Sigmoid colon (tissue), 6 donors: ENCODE measurements at regions not wholly inside any gene's neighbourhood (a gene's known extent, or its start where the extent isn't known, plus 50 kb on each side); places are given as distances from the start of the nearest gene placed in this dataset.
"Not testable (repeated sequence)": the region's sequence is repeated elsewhere in the genome, so short reads cannot be mapped to it uniquely, and the experiment has no call there.

Experiments
- DNase-seq: peaks from one replicate; pipeline ENCODE4 v3.0.0-alpha.2; 2019
- H3K27ac ChIP-seq, 4 donors: fragments of 200-600 bp; sonication (generic); one replicate each; pipeline ENCODE4 v1.5.1; 2016 to 2019; ENCODE audit warnings: mild to moderate bottlenecking in 1 of 4
- H3K27me3 ChIP-seq, 3 donors: fragments of 200-600 bp; sonication (generic); one replicate each; pipeline ENCODE4 v1.5.1; 2019; ENCODE audit warnings: mild to moderate bottlenecking in 1 of 3
- H3K36me3 ChIP-seq, 4 donors: fragments of 200-600 bp; sonication (generic); one replicate each; pipeline ENCODE4 v1.5.1; 2016 to 2019
- H3K4me1 ChIP-seq, 4 donors: fragments of 200-600 bp; sonication (generic); one replicate each; pipeline ENCODE4 v1.5.1; 2017 to 2019
- H3K4me3 ChIP-seq, 4 donors: fragments of 200-600 bp; sonication (generic); one replicate each; pipeline ENCODE4 v1.5.1; 2017 to 2019; ENCODE audit warnings: mild to moderate bottlenecking in 2 of 4, moderate library complexity in 1 of 4
- H3K9me3 ChIP-seq, 4 donors: fragments of 200-600 bp in 3 of 4; sonication (generic) in 3 of 4; one replicate each; pipeline versions ENCODE4 v1.5.1 to v1.6.1; 2013 to 2019
- EP300 ChIP-seq, 4 donors: sonication (generic); formaldehyde crosslinking; IDR thresholded peaks; one replicate each; pipeline ENCODE4 v1.6.1; 2017; ENCODE audit warnings: antibody characterized with exemption in 4 of 4
- POLR2A ChIP-seq, 2 donors: fragments of 450-650 bp; IDR thresholded peaks; one replicate each; pipeline ENCODE4 v1.6.1; 2016; ENCODE audit warnings: antibody characterized with exemption in 2 of 2, mild to moderate bottlenecking in 2 of 2, moderate library complexity in 2 of 2
- POLR2AphosphoS5 ChIP-seq, 4 donors: sonication (generic); formaldehyde crosslinking; IDR thresholded peaks; one replicate each; pipeline ENCODE4 v1.6.1; 2017; ENCODE audit warnings: antibody characterized with exemption in 4 of 4
- WGBS, 2 donors: extraction: QIAGEN DNeasy Blood & Tissue Kit; methylation state at CpG; one replicate each; pipeline ENCODE4 v1.1.7; 2013; 5-methylcytosine and 5-hydroxymethylcytosine counted together
- intact Hi-C: fragments of 100-400 bp; cut with DNase I; formaldehyde crosslinking; loops from one replicate; pipeline ENCODE4 v1.15.1; 2023
- TF ChIP-seq, protein P1 (sequence below), 4 experiments: fragments of 450-650 bp in 3 of 4; fragments of 200-600 bp in 1 of 4; IDR thresholded peaks; one replicate each; pipeline ENCODE4 v1.5.1; 2016 to 2019; ENCODE audit warnings: antibody characterized with exemption in 4 of 4, mild to moderate bottlenecking in 3 of 4, moderate library complexity in 2 of 4
- donor health status: healthy with polysubstance abuse.
- donor health status: healthy.

DNA sequence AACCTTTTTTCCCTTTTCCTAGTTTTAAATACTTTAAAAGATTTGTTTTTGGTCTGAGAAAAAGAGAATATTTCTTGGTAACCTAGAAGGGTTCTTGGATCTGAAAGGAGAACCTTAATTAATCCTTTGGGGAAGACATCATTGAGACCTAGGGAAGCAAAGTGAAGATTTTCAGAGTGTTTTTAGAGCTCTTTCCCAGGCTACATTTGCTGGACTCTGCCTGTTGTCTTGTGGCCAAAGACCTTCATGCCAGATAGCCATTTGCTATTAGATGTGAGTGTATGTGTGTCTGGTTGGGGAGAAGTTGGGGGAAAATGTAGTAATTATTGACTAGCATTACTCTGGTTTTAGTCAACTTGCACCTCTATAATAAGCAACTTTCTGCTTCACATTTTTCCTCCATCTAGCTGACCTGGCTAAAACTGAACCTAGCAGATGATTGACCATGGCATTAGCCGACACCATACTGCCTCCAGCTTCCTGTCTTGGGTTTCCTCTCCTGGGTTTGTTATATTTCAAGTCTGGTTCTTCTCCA, 239.1 kb downstream of the USP25 start:
- 79 to 85% methylated on average over 1 of the region's 1 CpG for WGBS, 2 donors
- no peaks in the 10 kb centered on the region for H3K9me3 ChIP-seq
- no peaks in the 10 kb centered on the region for H3K27me3 ChIP-seq
- no peak overlapping the region for H3K27ac ChIP-seq
- no peak for TF ChIP-seq EP300 (IDR thresholded peaks at IDR 0.05)
- TF ChIP-seq POLR2AphosphoS5 (IDR thresholded peaks at IDR 0.05) = no peak
- no peak for TF ChIP-seq POLR2A (IDR thresholded peaks at IDR 0.05)
- TF ChIP-seq, protein P1, sequence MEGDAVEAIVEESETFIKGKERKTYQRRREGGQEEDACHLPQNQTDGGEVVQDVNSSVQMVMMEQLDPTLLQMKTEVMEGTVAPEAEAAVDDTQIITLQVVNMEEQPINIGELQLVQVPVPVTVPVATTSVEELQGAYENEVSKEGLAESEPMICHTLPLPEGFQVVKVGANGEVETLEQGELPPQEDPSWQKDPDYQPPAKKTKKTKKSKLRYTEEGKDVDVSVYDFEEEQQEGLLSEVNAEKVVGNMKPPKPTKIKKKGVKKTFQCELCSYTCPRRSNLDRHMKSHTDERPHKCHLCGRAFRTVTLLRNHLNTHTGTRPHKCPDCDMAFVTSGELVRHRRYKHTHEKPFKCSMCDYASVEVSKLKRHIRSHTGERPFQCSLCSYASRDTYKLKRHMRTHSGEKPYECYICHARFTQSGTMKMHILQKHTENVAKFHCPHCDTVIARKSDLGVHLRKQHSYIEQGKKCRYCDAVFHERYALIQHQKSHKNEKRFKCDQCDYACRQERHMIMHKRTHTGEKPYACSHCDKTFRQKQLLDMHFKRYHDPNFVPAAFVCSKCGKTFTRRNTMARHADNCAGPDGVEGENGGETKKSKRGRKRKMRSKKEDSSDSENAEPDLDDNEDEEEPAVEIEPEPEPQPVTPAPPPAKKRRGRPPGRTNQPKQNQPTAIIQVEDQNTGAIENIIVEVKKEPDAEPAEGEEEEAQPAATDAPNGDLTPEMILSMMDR (IDR thresholded peaks at IDR 0.05) = no peak
- intact Hi-C loops = no loop called here
- no peak for DNase-seq
- H3K4me3 ChIP-seq = no peak overlapping the region
- H3K4me1 ChIP-seq = peaks cover 0 to 6% (median 0%) of the 10 kb centered on the region in 4 donors
- no peaks in the 10 kb centered on the region for H3K36me3 ChIP-seq

DNA sequence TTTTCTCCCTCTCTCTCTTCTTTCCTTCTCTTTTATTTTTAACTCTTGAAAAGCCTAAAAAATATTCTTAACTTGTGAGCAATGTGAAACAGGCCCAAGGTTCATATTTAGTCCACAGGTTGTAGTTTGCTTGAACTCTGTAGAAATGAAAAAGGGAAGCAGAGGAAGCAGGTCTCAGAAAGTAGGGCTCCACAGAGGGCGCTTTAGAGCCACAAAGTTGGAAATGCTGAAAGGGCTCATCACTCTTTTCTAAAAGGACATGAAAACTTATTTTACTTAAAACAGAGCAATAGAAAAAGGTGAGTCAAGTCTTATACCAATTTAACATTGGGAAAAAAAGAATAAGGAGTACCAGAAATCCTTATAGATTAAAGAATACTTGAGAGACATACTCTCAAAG, 247.0 kb downstream of the USP25 start:
- Histone ChIP-seq H3K4me3 (no peak overlapping the region), H3K36me3 (no peaks in the 10 kb centered on the region), H3K27me3 (no peaks in the 10 kb centered on the region), H3K9me3 (no peaks in the 10 kb centered on the region), H3K27ac (no peak overlapping the region), H3K4me1 (no peaks in the 10 kb centered on the region)
- intact Hi-C loops = no loop called here
- whole genome bisulfite sequencing, 2 donors = 51 to 56% methylated on average over 1 of the region's 1 CpG
- no peak for TF ChIP-seq POLR2AphosphoS5 (IDR thresholded peaks at IDR 0.05)
- no peak for DNase-seq

DNA sequence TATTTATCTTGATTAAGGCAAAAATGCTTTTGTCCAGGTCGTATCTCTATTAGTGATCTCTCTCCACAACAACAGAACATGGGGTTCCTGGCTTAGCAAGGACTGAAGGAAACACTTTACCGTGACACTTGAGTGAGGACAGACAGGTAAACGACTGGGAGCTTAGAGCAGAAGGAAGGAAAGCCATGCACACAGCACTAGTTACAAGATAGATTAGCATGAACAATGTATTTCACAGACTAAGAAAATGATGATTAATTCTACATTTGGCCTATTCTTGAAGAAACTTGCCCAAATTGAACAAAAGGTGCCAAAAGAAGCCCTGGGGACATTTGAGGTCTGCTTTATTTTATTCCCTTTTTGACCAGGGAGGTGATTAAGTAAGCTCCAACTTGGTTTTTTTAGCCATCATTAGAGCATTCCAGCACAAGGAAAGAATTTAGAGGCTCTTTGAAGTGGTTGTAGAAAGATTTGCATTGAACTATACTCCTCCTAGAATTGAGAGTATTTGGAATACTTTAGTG, 248.5 kb downstream of the USP25 start:
- no peak overlapping the region for H3K4me3 ChIP-seq
- no peak overlapping the region for H3K27ac ChIP-seq
- H3K27me3 ChIP-seq = no peaks in the 10 kb centered on the region
- H3K36me3 ChIP-seq = no peaks in the 10 kb centered on the region
- intact Hi-C loops = no loop called here
- H3K9me3 ChIP-seq = no peaks in the 10 kb centered on the region
- WGBS, 2 donors = 47 to 58% methylated on average over 3 of the region's 3 CpGs
- H3K4me1 ChIP-seq = no peaks in the 10 kb centered on the region
- no peak for DNase-seq
- TF ChIP-seq POLR2A (IDR thresholded peaks at IDR 0.05) = no peak
- no peak for TF ChIP-seq EP300 (IDR thresholded peaks at IDR 0.05)
- TF ChIP-seq, protein P1 (IDR thresholded peaks at IDR 0.05) = no peak
- no peak for TF ChIP-seq POLR2AphosphoS5 (IDR thresholded peaks at IDR 0.05)

DNA sequence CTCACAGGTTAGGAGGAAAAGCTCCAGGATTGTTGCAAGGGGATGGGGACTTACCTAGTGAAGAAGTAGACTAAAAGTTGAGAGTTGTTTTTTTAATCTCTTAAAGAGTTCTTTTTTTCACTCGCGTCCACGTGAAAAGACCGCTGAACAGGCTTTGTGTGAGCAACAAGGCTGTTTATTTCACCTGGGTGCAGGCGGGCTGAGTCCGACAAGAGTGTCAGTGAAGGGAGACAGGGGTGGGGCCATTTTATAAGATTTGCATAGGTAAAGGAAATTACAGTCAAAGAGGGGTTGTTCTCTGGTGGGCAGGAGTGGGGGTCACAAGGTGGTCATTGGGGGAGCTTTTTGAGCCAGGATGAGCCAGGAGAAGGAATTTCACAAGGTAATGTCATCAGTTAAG, 249.7 kb downstream of the USP25 start:
- DNase-seq, H3K27ac ChIP-seq, H3K36me3 ChIP-seq, H3K27me3 ChIP-seq, intact Hi-C loops, H3K4me1 ChIP-seq, H3K4me3 ChIP-seq, H3K9me3 ChIP-seq: not testable (repeated sequence)
- 91 to 97% methylated on average over 6 of the region's 6 CpGs for WGBS, 2 donors

DNA sequence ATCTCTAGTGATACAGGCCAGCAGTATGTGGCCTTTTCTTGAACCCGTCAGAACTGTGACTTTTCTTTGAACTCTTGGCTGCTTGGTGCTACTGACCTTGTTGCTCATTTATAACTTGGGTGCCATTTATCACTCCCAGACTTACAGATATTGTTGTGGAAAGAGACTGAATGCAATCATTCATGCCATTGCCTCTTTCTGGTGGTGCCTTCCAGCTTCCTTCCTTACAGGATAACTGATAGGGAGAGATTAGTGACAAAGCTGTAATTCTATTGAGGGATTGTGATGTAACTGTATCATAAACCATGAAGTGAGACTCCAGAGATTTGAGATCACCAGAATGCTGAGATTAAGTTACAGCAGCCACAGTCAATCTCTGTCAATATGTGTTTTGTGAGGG, 256.5 kb downstream of the USP25 start:
- whole genome bisulfite sequencing, 2 donors = 22 to 45% methylated on average over 1 of the region's 1 CpG

More for the DNA sequence above, 256.5 kb downstream of the USP25 start:
- H3K9me3 ChIP-seq = no peaks in the 10 kb centered on the region
- no peaks in the 10 kb centered on the region for H3K36me3 ChIP-seq
- H3K4me3 ChIP-seq = no peak overlapping the region
- no peak for DNase-seq
- TF ChIP-seq POLR2A (IDR thresholded peaks at IDR 0.05) (no peak), POLR2AphosphoS5 (IDR thresholded peaks at IDR 0.05) (no peak), EP300 (IDR thresholded peaks at IDR 0.05) (no peak)
- TF ChIP-seq, protein P1 (IDR thresholded peaks at IDR 0.05) = no peak
- no peak overlapping the region for H3K27ac ChIP-seq
- no peaks in the 10 kb centered on the region for H3K4me1 ChIP-seq
- intact Hi-C loops = no loop called here
- H3K27me3 ChIP-seq = no peaks in the 10 kb centered on the region
